NB4 (cell line): ENCODE measurements at regions not wholly inside any gene's neighbourhood (a gene's known extent, or its start where the extent isn't known, plus 50 kb on each side); places are given as distances from the start of the nearest gene placed in this dataset.

Source experiments
- CTCF ChIP-seq: IDR thresholded peaks from one replicate; pipeline ENCODE4 v1.5.1; 2012; ENCODE audit warnings: low read depth, low read length
- MAX ChIP-seq: IDR thresholded peaks from 2 replicates; pipeline ENCODE4 v1.6.1; 2011; ENCODE audit warnings: low read depth, low read length

- TF ChIP-seq CTCF (no peak), MAX (no peak)
Observed at GRCh38 chr17:68657576-68657975, 56.4 kb upstream of the FAM20A start.
